WERI-Rb-1 (cell line): ENCODE measurements at regions not wholly inside any gene's neighbourhood (a gene's known extent, or its start where the extent isn't known, plus 50 kb on each side); places are given as distances from the start of the nearest gene placed in this dataset.

Experiments
- DNase-seq: peaks from one replicate; pipeline ENCODE4 v3.0.0-alpha.2; 2020
- H3K27ac ChIP-seq: fragments of 250-450 bp; sonication (Bioruptor Pico); 2 replicates; pipeline ENCODE4 v1.5.1; 2020; ENCODE audit warnings: mild to moderate bottlenecking, moderate library complexity
- H3K27me3 ChIP-seq: fragments of 250-450 bp; sonication (Bioruptor Pico); 2 replicates; pipeline ENCODE4 v1.5.1; 2021; ENCODE audit warnings: mild to moderate bottlenecking, low read depth, moderate library complexity; ENCODE audit not compliant: insufficient read depth, severe bottlenecking
- H3K36me3 ChIP-seq: fragments of 250-450 bp; sonication (Bioruptor Pico); 2 replicates; pipeline ENCODE4 v1.5.1; 2020; ENCODE audit warnings: mild to moderate bottlenecking, moderate library complexity
- H3K4me3 ChIP-seq: 2 replicates; pipeline ENCODE4 v1.5.1; 2011; ENCODE audit warnings: low read depth, mild to moderate bottlenecking, control low read depth, low read length
- H3K9me3 ChIP-seq: fragments of 250-450 bp; sonication (Bioruptor Pico); 2 replicates; pipeline ENCODE4 v1.5.1; 2021; ENCODE audit warnings: mild to moderate bottlenecking, moderate library complexity; ENCODE audit not compliant: severe bottlenecking
- CTCF ChIP-seq: IDR thresholded peaks from 2 replicates; pipeline ENCODE4 v1.5.1; 2011; ENCODE audit warnings: low read depth, mild to moderate bottlenecking, control low read depth, inconsistent platforms, low read length

GRCh38 chr1:177891809-177892208 is 78.0 kb downstream of the SEC16B start:
- no peak overlapping the region for H3K27ac ChIP-seq
- peaks cover 4% of the 10 kb centered on the region for H3K9me3 ChIP-seq
- no peak for DNase-seq
- H3K4me3 ChIP-seq: no peak overlapping the region
- H3K36me3 ChIP-seq: no peaks in the 10 kb centered on the region
- no peak for TF ChIP-seq CTCF
- no peaks in the 10 kb centered on the region for H3K27me3 ChIP-seq

- H3K9me3 ChIP-seq: peaks cover 4% of the 10 kb centered on the region
- TF ChIP-seq CTCF: no peak
- no peak overlapping the region for H3K4me3 ChIP-seq
Observed at GRCh38 chr1:177890479-177890878, 79.4 kb downstream of the SEC16B start.

GRCh38 chr1:177884479-177885021 is 85.3 kb downstream of the SEC16B start:
- H3K36me3 ChIP-seq: no peaks in the 10 kb centered on the region

More at GRCh38 chr1:177890479-177890878, 79.4 kb downstream of the SEC16B start:
- no peak overlapping the region for H3K27ac ChIP-seq
- H3K36me3 ChIP-seq: no peaks in the 10 kb centered on the region
- no peaks in the 10 kb centered on the region for H3K27me3 ChIP-seq
- no peak for DNase-seq

DNA sequence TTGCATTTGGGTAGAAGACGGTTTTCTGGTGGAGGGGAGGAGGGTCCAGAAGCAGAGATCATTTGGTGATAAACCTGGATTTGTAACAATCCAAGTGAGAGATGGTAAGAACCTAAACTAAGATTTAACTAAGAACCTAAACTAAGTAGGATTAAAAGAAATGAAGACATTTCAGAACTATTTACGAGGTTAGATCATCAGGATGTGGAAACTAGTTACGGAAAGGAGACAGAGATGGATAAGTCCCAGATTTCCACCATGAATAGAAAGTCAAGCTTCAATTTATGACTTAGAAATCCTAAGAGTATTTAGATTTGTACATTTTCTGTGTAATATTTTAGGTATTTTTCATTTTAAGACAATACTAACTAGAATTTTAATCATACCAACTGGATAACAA is 86.3 kb downstream of the SEC16B start:
- Histone ChIP-seq H3K4me3 (no peak overlapping the region), H3K27ac (no peak overlapping the region), H3K27me3 (no peaks in the 10 kb centered on the region), H3K36me3 (no peaks in the 10 kb centered on the region), H3K9me3 (no peaks in the 10 kb centered on the region)
- TF ChIP-seq CTCF: no peak
- no peak for DNase-seq

More at GRCh38 chr1:177884479-177885021, 85.3 kb downstream of the SEC16B start:
- no peak for TF ChIP-seq CTCF
- DNase-seq: no peak
- H3K9me3 ChIP-seq: no peaks in the 10 kb centered on the region
- no peak overlapping the region for H3K4me3 ChIP-seq
- no peak overlapping the region for H3K27ac ChIP-seq
- H3K27me3 ChIP-seq: no peaks in the 10 kb centered on the region

- H3K27me3 ChIP-seq: no peaks in the 10 kb centered on the region
- TF ChIP-seq CTCF: no peak
- no peak for DNase-seq
- H3K36me3 ChIP-seq: no peaks in the 10 kb centered on the region
- no peaks in the 10 kb centered on the region for H3K9me3 ChIP-seq
- H3K4me3 ChIP-seq: no peak overlapping the region
- H3K27ac ChIP-seq: no peak overlapping the region
Observed at GRCh38 chr1:177880339-177880891, 89.4 kb downstream of the SEC16B start.

DNA sequence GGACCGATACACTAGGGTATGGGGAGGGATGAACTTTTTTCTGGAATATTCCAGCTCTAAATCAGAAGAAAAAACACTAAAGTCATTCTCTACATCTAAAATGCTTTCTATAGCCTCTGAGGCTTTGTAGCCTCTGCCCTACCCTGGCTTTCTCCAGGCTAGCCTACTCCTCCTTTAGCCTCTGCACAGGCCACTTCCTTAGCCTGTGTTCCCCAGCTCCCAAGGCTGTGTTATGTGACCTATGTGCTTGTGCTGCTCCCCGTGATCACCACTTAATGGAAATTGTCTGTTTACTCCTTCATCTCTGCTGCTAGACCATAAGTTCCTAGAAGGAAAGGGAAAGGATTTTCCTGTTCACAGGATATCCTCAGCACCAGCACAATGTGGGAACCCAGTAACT is 92.8 kb downstream of the SEC16B start:
- no peaks in the 10 kb centered on the region for H3K9me3 ChIP-seq
- no peaks in the 10 kb centered on the region for H3K36me3 ChIP-seq
- no peak overlapping the region for H3K27ac ChIP-seq
- H3K4me3 ChIP-seq: no peak overlapping the region
- no peak for DNase-seq
- no peak for TF ChIP-seq CTCF
- no peaks in the 10 kb centered on the region for H3K27me3 ChIP-seq
